CD4-positive, CD25-positive, alpha-beta regulatory T cell (primary cell): ENCODE measurements at regions not wholly inside any gene's neighbourhood (a gene's known extent, or its start where the extent isn't known, plus 50 kb on each side); places are given as distances from the start of the nearest gene placed in this dataset.
"Not testable (repeated sequence)": the region's sequence is repeated elsewhere in the genome, so short reads cannot be mapped to it uniquely, and the experiment has no call there.

Experiments
- ATAC-seq, 2 donors: fragments of 150-1000 bp; cut with Tn5 transposase; one replicate each; pipeline ENCODE4 v1.10.0; 2021; ENCODE audit warnings: low read depth in 2 of 2, moderate number of reproducible peaks in 2 of 2, moderate library complexity in 1 of 2
- DNase-seq, 3 donors: peaks; one replicate each; pipeline versions ENCODE4 v3.0.0 to v3.0.0-alpha.2; 2012 to 2022; ENCODE audit warnings: mixed read lengths in 1 of 3
- H3K27ac ChIP-seq: one replicate; pipeline ENCODE4 v1.7.0; 2013; ENCODE audit warnings: mild to moderate bottlenecking, low read length; ENCODE audit not compliant: insufficient read depth, poor library complexity, severe bottlenecking
- H3K27me3 ChIP-seq: one replicate; pipeline ENCODE4 v1.7.0; 2013; ENCODE audit warnings: low read length; ENCODE audit not compliant: control insufficient read depth, insufficient read depth
- H3K36me3 ChIP-seq: one replicate; pipeline ENCODE4 v1.7.0; 2013; ENCODE audit warnings: mild to moderate bottlenecking, low read length, moderate library complexity; ENCODE audit not compliant: control insufficient read depth, insufficient read depth
- H3K4me1 ChIP-seq: 2 replicates; pipeline ENCODE4 v1.7.0; 2013; ENCODE audit warnings: mild to moderate bottlenecking, low read length; ENCODE audit not compliant: insufficient read depth, control insufficient read depth, poor library complexity, severe bottlenecking
- H3K4me3 ChIP-seq: one replicate; pipeline ENCODE4 v1.7.0; 2013; ENCODE audit warnings: low read depth, mild to moderate bottlenecking, low read length, moderate library complexity
- H3K9me3 ChIP-seq, 2 experiments: 1 replicate in 1 of 2; 2 replicates in 1 of 2; pipeline ENCODE4 v1.7.0; 2013; ENCODE audit warnings: low read length in 2 of 2, mild to moderate bottlenecking in 1 of 2, moderate library complexity in 1 of 2; ENCODE audit not compliant: control insufficient read depth in 2 of 2
- H3K27ac Mint-ChIP-seq, 3 donors: one replicate each; pipeline ENCODE4 v1.8.0; 2020 to 2022; ENCODE audit warnings: mild to moderate bottlenecking in 3 of 3, mixed read lengths in 3 of 3, moderate library complexity in 2 of 3
- H3K27me3 Mint-ChIP-seq: one replicate; pipeline ENCODE4 v1.8.0; 2022; ENCODE audit warnings: mild to moderate bottlenecking, mixed read lengths
- H3K36me3 Mint-ChIP-seq: one replicate; pipeline ENCODE4 v1.8.0; 2020; ENCODE audit warnings: mixed read lengths
- H3K4me1 Mint-ChIP-seq, 4 donors: one replicate each; pipeline ENCODE4 v1.8.0; 2020 to 2022; ENCODE audit warnings: mixed read lengths in 4 of 4, mild to moderate bottlenecking in 1 of 4
- H3K4me3 Mint-ChIP-seq, 4 donors: one replicate each; pipeline ENCODE4 v1.8.0; 2020 to 2022; ENCODE audit warnings: mild to moderate bottlenecking in 4 of 4, mixed read lengths in 4 of 4, moderate library complexity in 3 of 4
- H3K9me3 Mint-ChIP-seq, 7 donors: one replicate each; pipeline ENCODE4 v1.8.0; 2020 to 2022; ENCODE audit warnings: mixed read lengths in 7 of 7, mild to moderate bottlenecking in 3 of 7, moderate library complexity in 2 of 7

GRCh38 chr7:113176836-113177235 is 58.5 kb upstream of the SMIM30 start:
- H3K9me3 Mint-ChIP-seq: peaks cover 0 to 5% (median 0%) of the 10 kb centered on the region in 7 donors
- no peaks in the 10 kb centered on the region for H3K4me1 Mint-ChIP-seq
- Histone ChIP-seq H3K27me3 (no peaks in the 10 kb centered on the region), H3K4me3 (no peak overlapping the region), H3K4me1 (no peaks in the 10 kb centered on the region), H3K9me3 (no peaks in the 10 kb centered on the region), H3K27ac (no peak overlapping the region), H3K36me3 (no peaks in the 10 kb centered on the region)
- H3K27me3 Mint-ChIP-seq: no peaks in the 10 kb centered on the region
- DNase-seq (no peak), ATAC-seq (no peak)
- H3K4me3 Mint-ChIP-seq: no peak overlapping the region
- no peaks in the 10 kb centered on the region for H3K36me3 Mint-ChIP-seq
- H3K27ac Mint-ChIP-seq: no peak overlapping the region

- not testable (repeated sequence) for DNase-seq, H3K27me3 Mint-ChIP-seq, H3K4me3 ChIP-seq, H3K27ac ChIP-seq, H3K4me3 Mint-ChIP-seq, H3K36me3 ChIP-seq, H3K4me1 Mint-ChIP-seq, H3K4me1 ChIP-seq, H3K27ac Mint-ChIP-seq, ATAC-seq, H3K36me3 Mint-ChIP-seq, H3K9me3 Mint-ChIP-seq, H3K9me3 ChIP-seq, H3K27me3 ChIP-seq
Observed at GRCh38 chr7:113176180-113176579, 57.8 kb upstream of the SMIM30 start.

- Histone ChIP-seq H3K4me1 (no peaks in the 10 kb centered on the region), H3K27ac (no peak overlapping the region), H3K9me3 (no peaks in the 10 kb centered on the region), H3K36me3 (no peaks in the 10 kb centered on the region), H3K27me3 (no peaks in the 10 kb centered on the region), H3K4me3 (no peak overlapping the region)
- peaks cover 0 to 5% (median 0%) of the 10 kb centered on the region in 7 donors for H3K9me3 Mint-ChIP-seq
- no peak overlapping the region for H3K4me3 Mint-ChIP-seq
- no peaks in the 10 kb centered on the region for H3K36me3 Mint-ChIP-seq
- H3K27ac Mint-ChIP-seq: no peak overlapping the region
- no peaks in the 10 kb centered on the region for H3K4me1 Mint-ChIP-seq
- H3K27me3 Mint-ChIP-seq: no peaks in the 10 kb centered on the region
- DNase-seq: no peak
- ATAC-seq: no peak
Observed at GRCh38 chr7:113175525-113176104, 57.3 kb upstream of the SMIM30 start.

- no peaks in the 10 kb centered on the region for H3K27me3 ChIP-seq
- Mint-ChIP-seq H3K4me1 (no peaks in the 10 kb centered on the region), H3K4me3 (no peak overlapping the region), H3K27me3 (no peaks in the 10 kb centered on the region), H3K9me3 (peaks cover 0 to 6% (median under 1%) of the 10 kb centered on the region in 7 donors), H3K27ac (no peak overlapping the region), H3K36me3 (no peaks in the 10 kb centered on the region)
- H3K9me3 ChIP-seq: no peaks in the 10 kb centered on the region
- no peak overlapping the region for H3K27ac ChIP-seq
- no peak for DNase-seq
- no peak overlapping the region for H3K4me3 ChIP-seq
- no peaks in the 10 kb centered on the region for H3K4me1 ChIP-seq
- no peak for ATAC-seq
- no peaks in the 10 kb centered on the region for H3K36me3 ChIP-seq
Observed at GRCh38 chr7:113172726-113173125, 54.4 kb upstream of the SMIM30 start.

GRCh38 chr7:113170591-113170990 is 52.2 kb upstream of the SMIM30 start:
- H3K4me3 Mint-ChIP-seq: no peak overlapping the region
- H3K27ac ChIP-seq: no peak overlapping the region
- H3K4me1 Mint-ChIP-seq: no peaks in the 10 kb centered on the region
- H3K9me3 ChIP-seq: no peaks in the 10 kb centered on the region
- no peak overlapping the region for H3K4me3 ChIP-seq
- no peaks in the 10 kb centered on the region for H3K27me3 Mint-ChIP-seq
- H3K9me3 Mint-ChIP-seq: peaks cover 0 to 6% (median 0%) of the 10 kb centered on the region in 7 donors
- H3K27me3 ChIP-seq: no peaks in the 10 kb centered on the region
- ATAC-seq: no peak
- no peaks in the 10 kb centered on the region for H3K36me3 ChIP-seq
- H3K36me3 Mint-ChIP-seq: no peaks in the 10 kb centered on the region
- DNase-seq: no peak
- H3K4me1 ChIP-seq: no peaks in the 10 kb centered on the region
- no peak overlapping the region for H3K27ac Mint-ChIP-seq
